ENCODE measurements at regions not wholly inside any gene's neighbourhood (a gene's known extent, or its start where the extent isn't known, plus 50 kb on each side); places are given as distances from the start of the nearest gene placed in this dataset.

GRCh38 chr2:122019724-122020123 lies 264.3 kb downstream of the TSN start:
- no peak for TF ChIP-seq CTCF (IDR thresholded peaks at IDR 0.05; ENCODE audit: low read depth, low read length, poor library complexity, severe bottlenecking)
- TF ChIP-seq EZH2phosphoT487 (IDR thresholded peaks at IDR 0.05; ENCODE audit: borderline replicate concordance, low read length) = no peak
